ENCODE measurements at regions not wholly inside any gene's neighbourhood (a gene's known extent, or its start where the extent isn't known, plus 50 kb on each side); places are given as distances from the start of the nearest gene placed in this dataset.

DNA sequence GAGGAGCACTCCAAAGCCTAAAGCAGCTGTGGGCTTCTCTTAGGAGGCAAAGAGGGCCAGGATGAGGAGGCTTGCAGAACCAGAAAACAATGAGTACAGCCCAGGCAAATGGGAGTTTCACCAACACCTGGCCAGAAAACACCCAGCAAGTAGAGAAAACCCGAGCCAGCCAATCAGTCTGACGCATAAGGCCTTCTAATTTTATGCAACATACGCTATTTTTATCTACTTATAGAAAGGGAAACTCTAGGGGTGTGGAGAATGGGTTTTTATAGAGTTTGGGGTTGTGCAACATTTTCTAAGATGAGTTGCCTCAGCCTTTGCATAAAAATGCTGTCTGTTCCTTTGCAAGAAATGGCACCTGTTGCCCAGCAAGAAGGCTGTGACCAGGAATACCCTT lies 529.0 kb upstream of the CDH5 start:
- H3K4me3 Mint-ChIP-seq: no peak overlapping the region
- no peaks in the 10 kb centered on the region for H3K9me3 Mint-ChIP-seq
- CTCF ChIA-PET: no interaction called here
- H3K36me3 Mint-ChIP-seq: no peaks in the 10 kb centered on the region
- no peaks in the 10 kb centered on the region for H3K27me3 Mint-ChIP-seq
- no peaks in the 10 kb centered on the region for H3K4me1 Mint-ChIP-seq
- DNase-seq: no peak
- no peak overlapping the region for H3K27ac Mint-ChIP-seq

- Mint-ChIP-seq H3K9me3 (no peaks in the 10 kb centered on the region), H3K36me3 (no peaks in the 10 kb centered on the region), H3K4me3 (no peak overlapping the region), H3K4me1 (no peaks in the 10 kb centered on the region), H3K27me3 (no peaks in the 10 kb centered on the region), H3K27ac (no peak overlapping the region)
- DNase-seq: no peak
- CTCF ChIA-PET: no interaction called here
Measured at GRCh38 chr16:65834688-65835087, 531.8 kb upstream of the CDH5 start.

GRCh38 chr16:65833171-65833871 lies 533.2 kb upstream of the CDH5 start:
- CTCF ChIA-PET: interaction anchor here (0.6 kb wide), 1 partner anchor 186 kb away, joined by 3 read pairs; no protein-coding TSS in a partner anchor
- Mint-ChIP-seq H3K36me3 (no peaks in the 10 kb centered on the region), H3K4me1 (no peaks in the 10 kb centered on the region), H3K27ac (no peak overlapping the region), H3K9me3 (no peaks in the 10 kb centered on the region), H3K4me3 (no peak overlapping the region), H3K27me3 (no peaks in the 10 kb centered on the region)
- DNase-seq: no peak

DNA sequence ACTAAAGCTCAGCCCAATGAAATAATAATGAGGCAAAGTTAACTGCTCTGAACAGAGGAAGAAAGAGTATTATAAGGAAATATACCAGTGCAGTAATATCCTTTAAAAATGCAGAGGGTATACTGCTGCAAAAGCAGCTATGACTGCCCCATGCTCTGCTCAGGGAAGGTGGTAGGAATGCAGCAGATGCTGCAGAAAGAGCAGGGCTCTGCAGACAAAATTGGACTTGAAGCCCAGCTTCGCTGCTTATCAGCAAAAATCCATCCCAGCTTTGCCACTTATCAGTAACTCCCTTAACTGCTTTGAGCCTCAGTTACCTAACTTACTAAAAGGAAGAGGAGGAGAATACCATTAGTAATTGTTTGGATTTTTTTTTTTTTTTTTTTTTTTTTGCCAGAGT lies 533.8 kb upstream of the CDH5 start:
- Mint-ChIP-seq H3K36me3 (no peaks in the 10 kb centered on the region), H3K27me3 (no peaks in the 10 kb centered on the region), H3K4me3 (no peak overlapping the region), H3K9me3 (peaks cover 3% of the 10 kb centered on the region), H3K27ac (no peak overlapping the region), H3K4me1 (no peaks in the 10 kb centered on the region)
- DNase-seq: no peak
- CTCF ChIA-PET: interaction anchor here (0.6 kb wide), 1 partner anchor 186 kb away, joined by 3 read pairs; no protein-coding TSS in a partner anchor

DNA sequence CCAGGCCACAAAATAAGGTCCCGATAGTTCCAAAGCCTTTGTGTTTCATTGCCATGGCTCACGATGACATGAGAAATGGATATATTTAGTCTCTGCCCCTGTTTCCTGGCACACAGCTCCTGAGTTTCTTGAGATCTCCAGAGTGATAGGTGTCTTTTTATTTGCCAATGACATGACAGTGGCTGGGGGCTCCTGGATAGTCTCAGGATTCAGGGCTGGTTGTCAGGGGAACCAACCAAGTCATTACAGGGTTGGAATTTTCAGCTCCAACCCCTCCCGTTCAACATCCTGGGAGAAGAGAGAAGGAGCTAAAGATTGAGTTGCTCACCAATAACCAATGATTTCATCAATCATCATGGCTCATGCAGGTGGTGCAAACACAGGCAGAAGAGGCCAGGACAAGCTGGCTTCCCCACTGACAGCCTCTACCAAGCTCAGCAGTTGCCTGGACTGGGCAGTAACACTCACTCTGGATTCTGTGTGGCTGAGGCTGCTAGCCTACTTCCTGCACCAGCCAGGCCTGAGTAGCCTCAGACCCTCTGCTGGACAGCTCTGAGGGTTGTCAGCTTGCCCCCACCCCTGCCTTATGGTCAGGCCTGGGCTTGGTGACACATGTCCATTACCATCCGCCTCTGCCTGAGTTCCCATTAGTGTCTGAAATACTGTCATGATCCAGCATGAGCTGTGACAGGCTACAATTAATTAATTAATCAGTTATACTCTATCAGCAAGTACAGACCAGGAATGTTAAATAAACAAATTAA lies 534.4 kb upstream of the CDH5 start:
- CTCF ChIA-PET: no interaction called here
- H3K4me1 Mint-ChIP-seq: no peaks in the 10 kb centered on the region
- peaks cover 6% of the 10 kb centered on the region for H3K9me3 Mint-ChIP-seq
- H3K36me3 Mint-ChIP-seq: no peaks in the 10 kb centered on the region
- no peak for DNase-seq
- no peaks in the 10 kb centered on the region for H3K27me3 Mint-ChIP-seq
- no peak overlapping the region for H3K4me3 Mint-ChIP-seq
- no peak overlapping the region for H3K27ac Mint-ChIP-seq

GRCh38 chr16:65829076-65829475 lies 537.4 kb upstream of the CDH5 start:
- H3K4me1 Mint-ChIP-seq: no peaks in the 10 kb centered on the region
- peaks cover 6% of the 10 kb centered on the region for H3K9me3 Mint-ChIP-seq
- no peaks in the 10 kb centered on the region for H3K27me3 Mint-ChIP-seq
- no peak for DNase-seq
- no peak overlapping the region for H3K4me3 Mint-ChIP-seq
- no peaks in the 10 kb centered on the region for H3K36me3 Mint-ChIP-seq
- CTCF ChIA-PET: no interaction called here
- H3K27ac Mint-ChIP-seq: no peak overlapping the region

DNA sequence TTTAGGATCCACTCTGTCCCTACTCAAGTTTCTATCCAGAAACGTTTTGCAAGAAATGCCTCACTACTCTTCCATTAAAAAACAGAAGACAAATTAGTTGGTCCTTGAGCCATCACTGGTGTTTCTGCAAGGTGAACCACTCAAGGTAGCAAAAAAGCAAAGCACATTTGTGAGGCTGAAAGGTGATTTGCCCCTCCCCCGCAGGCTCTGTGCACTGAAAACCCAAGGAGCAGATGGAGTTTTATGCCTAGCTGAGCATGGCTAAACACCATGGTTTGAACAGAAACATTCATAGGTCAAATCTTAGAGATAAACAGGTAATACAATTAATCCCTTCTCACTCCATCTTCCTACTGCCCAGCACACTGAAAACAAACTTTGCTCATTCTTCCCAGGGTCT lies 538.2 kb upstream of the CDH5 start:
- DNase-seq: no peak
- H3K9me3 Mint-ChIP-seq: peaks cover 6% of the 10 kb centered on the region
- CTCF ChIA-PET: no interaction called here
- no peak overlapping the region for H3K4me3 Mint-ChIP-seq
- H3K36me3 Mint-ChIP-seq: no peaks in the 10 kb centered on the region
- no peaks in the 10 kb centered on the region for H3K27me3 Mint-ChIP-seq
- no peaks in the 10 kb centered on the region for H3K4me1 Mint-ChIP-seq
- no peak overlapping the region for H3K27ac Mint-ChIP-seq

DNA sequence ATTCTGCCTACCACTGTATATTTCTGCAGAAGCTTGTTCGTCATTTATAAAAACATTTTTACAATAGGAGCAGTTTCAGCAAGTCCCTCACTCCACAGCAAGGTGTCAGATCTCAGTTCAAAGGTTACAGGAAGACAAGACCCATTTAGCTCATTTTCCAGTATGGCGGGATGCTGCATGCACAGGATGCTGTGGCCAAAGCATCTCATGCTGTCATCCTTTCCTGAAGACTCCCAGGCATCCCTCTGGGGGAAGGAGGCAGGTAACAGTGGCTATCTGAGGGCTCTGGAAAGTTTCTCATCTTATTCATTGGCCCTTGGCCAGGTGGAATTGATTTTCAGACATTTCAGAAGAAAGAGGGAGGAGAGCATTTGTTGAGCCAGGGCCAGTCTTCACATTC lies 539.3 kb upstream of the CDH5 start:
- H3K4me3 Mint-ChIP-seq: no peak overlapping the region
- CTCF ChIA-PET: no interaction called here
- H3K27ac Mint-ChIP-seq: no peak overlapping the region
- H3K27me3 Mint-ChIP-seq: no peaks in the 10 kb centered on the region
- peaks cover 6% of the 10 kb centered on the region for H3K9me3 Mint-ChIP-seq
- no peak for DNase-seq
- H3K36me3 Mint-ChIP-seq: no peaks in the 10 kb centered on the region
- H3K4me1 Mint-ChIP-seq: no peaks in the 10 kb centered on the region

DNA sequence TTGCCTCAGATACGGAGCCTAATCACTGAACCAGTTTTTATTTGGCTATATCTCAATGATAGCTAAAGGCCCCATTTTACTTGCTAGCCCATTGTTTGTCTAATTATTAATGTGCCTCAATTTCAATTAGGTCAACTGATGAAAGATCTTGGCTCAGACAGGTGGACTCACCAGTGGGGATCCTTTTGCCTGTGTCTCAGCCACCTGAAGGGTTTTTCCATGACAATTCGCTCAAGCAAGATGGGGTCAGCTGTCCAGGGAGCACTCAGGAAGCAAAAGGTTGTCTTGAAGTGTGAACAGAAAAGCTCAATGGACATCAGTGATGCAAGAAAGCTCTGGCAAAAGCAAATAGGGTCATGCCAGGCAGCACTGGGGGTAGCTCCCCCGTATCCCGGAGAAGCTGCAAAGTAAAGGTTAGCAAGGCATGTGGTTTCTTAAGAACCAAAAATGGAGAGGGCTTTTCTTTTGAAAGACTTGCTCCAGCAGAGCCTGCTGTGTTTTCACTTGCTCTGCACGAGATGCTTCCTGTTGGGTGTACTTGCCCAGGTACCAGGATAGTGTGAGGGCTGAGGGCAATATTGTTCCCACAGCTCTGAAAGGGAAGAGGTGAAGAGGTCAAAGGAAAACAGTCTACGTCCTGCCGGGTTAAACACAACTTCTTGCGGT lies 541.2 kb upstream of the CDH5 start:
- Mint-ChIP-seq H3K27me3 (no peaks in the 10 kb centered on the region), H3K4me1 (no peaks in the 10 kb centered on the region), H3K9me3 (peaks cover 6% of the 10 kb centered on the region), H3K36me3 (no peaks in the 10 kb centered on the region), H3K27ac (no peak overlapping the region), H3K4me3 (no peak overlapping the region)
- DNase-seq: no peak
- CTCF ChIA-PET: no interaction called here

- Mint-ChIP-seq H3K4me3 (no peak overlapping the region), H3K4me1 (no peaks in the 10 kb centered on the region), H3K27ac (no peak overlapping the region), H3K9me3 (no peaks in the 10 kb centered on the region), H3K36me3 (no peaks in the 10 kb centered on the region), H3K27me3 (no peaks in the 10 kb centered on the region)
- CTCF ChIA-PET: no interaction called here
- DNase-seq: no peak
Measured at GRCh38 chr16:65822148-65822547, 544.3 kb upstream of the CDH5 start.

- no peaks in the 10 kb centered on the region for H3K4me1 Mint-ChIP-seq
Measured at GRCh38 chr16:65819136-65819898, 547.2 kb upstream of the CDH5 start.

GRCh38 chr16:65817799-65818198 lies 548.7 kb upstream of the CDH5 start:
- Mint-ChIP-seq H3K27ac (no peak overlapping the region), H3K4me3 (no peak overlapping the region), H3K27me3 (no peaks in the 10 kb centered on the region), H3K4me1 (no peaks in the 10 kb centered on the region), H3K36me3 (no peaks in the 10 kb centered on the region), H3K9me3 (no peaks in the 10 kb centered on the region)
- DNase-seq: no peak
- CTCF ChIA-PET: no interaction called here

More at GRCh38 chr16:65819136-65819898, 547.2 kb upstream of the CDH5 start:
- Mint-ChIP-seq H3K36me3 (no peaks in the 10 kb centered on the region), H3K4me3 (no peak overlapping the region), H3K27ac (peak overlapping the region; percentile 30), H3K27me3 (no peaks in the 10 kb centered on the region), H3K9me3 (no peaks in the 10 kb centered on the region)
- CTCF ChIA-PET: no interaction called here
- DNase-seq: no peak

DNA sequence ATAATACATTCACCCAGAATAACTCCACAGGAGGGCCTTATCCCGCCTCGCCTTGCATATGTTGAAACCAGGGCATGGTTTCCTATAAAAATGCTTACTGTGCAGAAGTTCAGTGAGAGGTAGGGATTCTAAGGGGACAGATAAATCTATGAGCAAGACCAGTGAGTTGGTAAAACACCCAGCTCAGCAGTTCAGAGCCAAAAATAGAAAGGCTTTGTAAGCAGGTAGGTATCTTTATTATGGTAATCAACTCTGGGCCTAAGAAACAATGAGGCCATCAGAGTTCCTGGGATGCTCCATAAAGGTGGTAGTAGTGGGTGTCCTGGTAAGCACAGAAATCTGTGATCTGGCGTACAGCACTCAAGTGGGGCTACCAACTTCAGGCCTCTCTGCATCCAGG lies 549.4 kb upstream of the CDH5 start:
- CTCF ChIA-PET: no interaction called here
- no peak overlapping the region for H3K4me3 Mint-ChIP-seq
- H3K36me3 Mint-ChIP-seq: no peaks in the 10 kb centered on the region
- no peak overlapping the region for H3K27ac Mint-ChIP-seq
- DNase-seq: no peak
- no peaks in the 10 kb centered on the region for H3K9me3 Mint-ChIP-seq
- no peaks in the 10 kb centered on the region for H3K27me3 Mint-ChIP-seq
- no peaks in the 10 kb centered on the region for H3K4me1 Mint-ChIP-seq

DNA sequence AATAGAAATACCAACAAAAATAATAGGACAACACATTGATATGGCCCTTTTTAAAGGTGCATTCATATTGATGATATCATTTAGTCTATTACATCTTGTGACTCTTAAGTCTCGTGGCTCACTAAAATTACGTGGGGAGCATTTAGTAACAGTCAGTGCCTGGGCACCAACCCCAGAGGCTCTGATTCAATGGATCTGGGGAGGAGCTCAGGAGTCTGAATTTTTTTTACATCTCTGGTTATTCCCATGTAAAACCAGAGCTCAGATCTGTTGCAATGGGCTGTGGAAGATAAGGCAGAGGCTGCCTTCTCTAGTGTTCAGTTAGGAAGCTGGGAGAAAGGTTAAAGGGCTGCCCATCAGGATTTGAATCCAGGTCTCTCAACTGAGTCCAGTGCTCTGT lies 549.9 kb upstream of the CDH5 start:
- CTCF ChIA-PET: no interaction called here
- no peak for DNase-seq
- Mint-ChIP-seq H3K4me1 (no peaks in the 10 kb centered on the region), H3K9me3 (no peaks in the 10 kb centered on the region), H3K4me3 (no peak overlapping the region), H3K36me3 (no peaks in the 10 kb centered on the region), H3K27me3 (no peaks in the 10 kb centered on the region), H3K27ac (no peak overlapping the region)

Measured in activated naive CD4-positive, alpha-beta T cell treated with anti-CD3 and anti-CD28 coated beads, Interleukin-2, amount 10 ng/mL, durations not matched to agents 7 days and 5 days (primary cell).